ENCODE measurements at regions not wholly inside any gene's neighbourhood (a gene's known extent, or its start where the extent isn't known, plus 50 kb on each side); places are given as distances from the start of the nearest gene placed in this dataset.

DNA sequence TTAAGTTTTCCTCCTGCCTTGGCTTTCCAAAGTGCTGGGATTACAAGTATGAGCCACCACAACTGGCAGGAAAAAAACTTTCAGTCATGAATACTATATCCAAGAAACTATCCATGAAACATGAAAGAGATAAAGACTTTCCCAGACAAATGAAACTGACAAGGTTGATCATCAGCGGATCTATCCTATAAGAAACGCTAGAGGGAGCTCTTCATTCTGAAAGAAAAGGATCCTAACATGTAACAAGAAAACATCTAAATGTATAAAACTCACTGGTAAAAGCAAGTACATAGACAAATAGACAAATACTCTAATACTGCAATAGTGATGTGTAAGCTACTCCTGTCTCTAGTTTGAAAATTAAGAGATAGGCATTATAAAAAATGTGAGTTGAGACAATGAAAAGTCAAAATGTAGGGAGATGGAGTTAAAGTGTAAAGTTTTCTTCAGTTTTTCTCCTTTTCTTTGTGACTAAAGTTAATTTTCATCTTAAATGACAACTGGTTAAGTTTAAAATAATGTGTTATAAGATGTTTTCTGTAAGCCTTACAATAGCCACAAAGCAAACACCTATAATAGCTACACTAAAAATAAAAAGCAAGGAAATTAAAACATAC lies 79.6 kb upstream of the TEKT1 start:
- H3K27me3 ChIP-seq: no peaks in the 10 kb centered on the region
- TF ChIP-seq POLR2AphosphoS5 (IDR thresholded peaks at IDR 0.05) (no peak), EP300 (IDR thresholded peaks at IDR 0.05) (no peak), POLR2A (IDR thresholded peaks at IDR 0.05) (no peak)
- TF ChIP-seq, protein P1, sequence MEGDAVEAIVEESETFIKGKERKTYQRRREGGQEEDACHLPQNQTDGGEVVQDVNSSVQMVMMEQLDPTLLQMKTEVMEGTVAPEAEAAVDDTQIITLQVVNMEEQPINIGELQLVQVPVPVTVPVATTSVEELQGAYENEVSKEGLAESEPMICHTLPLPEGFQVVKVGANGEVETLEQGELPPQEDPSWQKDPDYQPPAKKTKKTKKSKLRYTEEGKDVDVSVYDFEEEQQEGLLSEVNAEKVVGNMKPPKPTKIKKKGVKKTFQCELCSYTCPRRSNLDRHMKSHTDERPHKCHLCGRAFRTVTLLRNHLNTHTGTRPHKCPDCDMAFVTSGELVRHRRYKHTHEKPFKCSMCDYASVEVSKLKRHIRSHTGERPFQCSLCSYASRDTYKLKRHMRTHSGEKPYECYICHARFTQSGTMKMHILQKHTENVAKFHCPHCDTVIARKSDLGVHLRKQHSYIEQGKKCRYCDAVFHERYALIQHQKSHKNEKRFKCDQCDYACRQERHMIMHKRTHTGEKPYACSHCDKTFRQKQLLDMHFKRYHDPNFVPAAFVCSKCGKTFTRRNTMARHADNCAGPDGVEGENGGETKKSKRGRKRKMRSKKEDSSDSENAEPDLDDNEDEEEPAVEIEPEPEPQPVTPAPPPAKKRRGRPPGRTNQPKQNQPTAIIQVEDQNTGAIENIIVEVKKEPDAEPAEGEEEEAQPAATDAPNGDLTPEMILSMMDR (IDR thresholded peaks at IDR 0.05): peak; percentile 7 to 53
- H3K36me3 ChIP-seq: no peaks in the 10 kb centered on the region
- H3K9me3 ChIP-seq: no peaks in the 10 kb centered on the region
- no peak overlapping the region for H3K27ac ChIP-seq
- no peak for DNase-seq (ENCODE audit: low spot score in 2 of 2)
- 0% methylated on average over 2 of the region's 2 CpGs for WGBS
- peaks cover 12% of the 10 kb centered on the region for H3K4me1 ChIP-seq
- no peak overlapping the region for H3K4me3 ChIP-seq

- WGBS: 69% methylated on average over 13 of the region's 13 CpGs
- no peak for DNase-seq (ENCODE audit: low spot score in 2 of 2)
- no peaks in the 10 kb centered on the region for H3K36me3 ChIP-seq
- H3K9me3 ChIP-seq: no peaks in the 10 kb centered on the region
- no peak overlapping the region for H3K27ac ChIP-seq
- no peaks in the 10 kb centered on the region for H3K27me3 ChIP-seq
- peaks cover 12% of the 10 kb centered on the region for H3K4me1 ChIP-seq
- TF ChIP-seq EP300 (IDR thresholded peaks at IDR 0.05) (no peak), POLR2AphosphoS5 (IDR thresholded peaks at IDR 0.05) (no peak), POLR2A (IDR thresholded peaks at IDR 0.05) (no peak)
- TF ChIP-seq, protein P1 (IDR thresholded peaks at IDR 0.05): no peak
- no peak overlapping the region for H3K4me3 ChIP-seq
Observed at GRCh38 chr17:6912110-6913051, 80.9 kb upstream of the TEKT1 start.

GRCh38 chr17:6913608-6914443 lies 82.0 kb upstream of the ALOX12 start:
- Histone ChIP-seq H3K9me3 (no peaks in the 10 kb centered on the region), H3K4me3 (peak overlapping the region; percentile 39), H3K4me1 (peaks cover 12% of the 10 kb centered on the region), H3K36me3 (no peaks in the 10 kb centered on the region), H3K27me3 (no peaks in the 10 kb centered on the region), H3K27ac (no peak overlapping the region)
- 29% methylated on average over 32 of the region's 32 CpGs for WGBS
- TF ChIP-seq EP300 (IDR thresholded peaks at IDR 0.05) (no peak), POLR2AphosphoS5 (IDR thresholded peaks at IDR 0.05) (no peak)
- TF ChIP-seq, protein P1 (IDR thresholded peaks at IDR 0.05): peak; percentile 69 to 70
- DNase-seq (ENCODE audit: low spot score in 2 of 2): peak; percentile 81 to 87

GRCh38 chr17:6914711-6915110 lies 81.1 kb upstream of the ALOX12 start:
- Histone ChIP-seq H3K36me3 (no peaks in the 10 kb centered on the region), H3K9me3 (no peaks in the 10 kb centered on the region), H3K27me3 (no peaks in the 10 kb centered on the region), H3K4me3 (no peak overlapping the region), H3K27ac (no peak overlapping the region), H3K4me1 (peaks cover 12% of the 10 kb centered on the region)
- DNase-seq (ENCODE audit: low spot score in 2 of 2): no peak
- TF ChIP-seq EP300 (IDR thresholded peaks at IDR 0.05) (no peak), POLR2A (IDR thresholded peaks at IDR 0.05) (no peak), POLR2AphosphoS5 (IDR thresholded peaks at IDR 0.05) (no peak)
- TF ChIP-seq, protein P1 (IDR thresholded peaks at IDR 0.05): no peak
- WGBS: 63% methylated on average over 2 of the region's 6 CpGs
